ENCODE measurements at regions not wholly inside any gene's neighbourhood (a gene's known extent, or its start where the extent isn't known, plus 50 kb on each side); places are given as distances from the start of the nearest gene placed in this dataset.
"Not testable (repeated sequence)": the region's sequence is repeated elsewhere in the genome, so short reads cannot be mapped to it uniquely, and the experiment has no call there.

- DNase-seq (ENCODE audit: low read depth), result no peak
Measured at GRCh38 chr14:83974647-83975163, 1555.2 kb upstream of the FLRT2 start.

GRCh38 chr14:83975435-83975834 lies 1554.5 kb upstream of the FLRT2 start:
- DNase-seq (ENCODE audit: low read depth), result no peak
- no peak overlapping the region for H3K4me3 ChIP-seq (ENCODE audit: low read depth, low read length)

More at GRCh38 chr14:83974647-83975163, 1555.2 kb upstream of the FLRT2 start:
- no peak overlapping the region for H3K4me3 ChIP-seq (ENCODE audit: low read depth, low read length)

- DNase-seq (ENCODE audit: low read depth), result peak; percentile 20
- H3K4me3 ChIP-seq (ENCODE audit: low read depth, low read length), result no peak overlapping the region
Measured at GRCh38 chr14:83975841-83976770, 1553.8 kb upstream of the FLRT2 start.

- no peak for DNase-seq (ENCODE audit: low read depth)
- no peak overlapping the region for H3K4me3 ChIP-seq (ENCODE audit: low read depth, low read length)
Measured at GRCh38 chr14:83977583-83977982, 1552.4 kb upstream of the FLRT2 start.

- DNase-seq (ENCODE audit: low read depth); H3K4me3 ChIP-seq (ENCODE audit: low read depth, low read length): not testable (repeated sequence)
Measured at GRCh38 chr14:83981676-83982258, 1548.2 kb upstream of the FLRT2 start.

- peak; percentile 49 for DNase-seq (ENCODE audit: low read depth)
- H3K4me3 ChIP-seq (ENCODE audit: low read depth, low read length), result no peak overlapping the region
Measured at GRCh38 chr14:83988275-83988674, 1541.7 kb upstream of the FLRT2 start.

GRCh38 chr14:83991666-83992065 lies 1538.3 kb upstream of the FLRT2 start:
- no peak for DNase-seq (ENCODE audit: low read depth)
- H3K4me3 ChIP-seq (ENCODE audit: low read depth, low read length), result no peak overlapping the region

- H3K4me3 ChIP-seq (ENCODE audit: low read depth, low read length), result no peak overlapping the region
- peak; percentile 58 for DNase-seq (ENCODE audit: low read depth)
Measured at GRCh38 chr14:83992857-83993256, 1537.1 kb upstream of the FLRT2 start.

GRCh38 chr14:83993545-83993944 lies 1536.4 kb upstream of the FLRT2 start:
- no peak for DNase-seq (ENCODE audit: low read depth)

GRCh38 chr14:83994020-83994419 lies 1535.9 kb upstream of the FLRT2 start:
- peak; percentile 77 for DNase-seq (ENCODE audit: low read depth)
- H3K4me3 ChIP-seq (ENCODE audit: low read depth, low read length), result no peak overlapping the region

More at GRCh38 chr14:83993545-83993944, 1536.4 kb upstream of the FLRT2 start:
- no peak overlapping the region for H3K4me3 ChIP-seq (ENCODE audit: low read depth, low read length)

GRCh38 chr14:84001023-84001422 lies 1528.9 kb upstream of the FLRT2 start:
- no peak for DNase-seq (ENCODE audit: low read depth)

GRCh38 chr14:84003346-84003745 lies 1526.6 kb upstream of the FLRT2 start:
- DNase-seq (ENCODE audit: low read depth), result no peak
- H3K4me3 ChIP-seq (ENCODE audit: low read depth, low read length), result no peak overlapping the region

More at GRCh38 chr14:84001023-84001422, 1528.9 kb upstream of the FLRT2 start:
- no peak overlapping the region for H3K4me3 ChIP-seq (ENCODE audit: low read depth, low read length)

GRCh38 chr14:84006643-84007155 lies 1523.2 kb upstream of the FLRT2 start:
- no peak overlapping the region for H3K4me3 ChIP-seq (ENCODE audit: low read depth, low read length)
- DNase-seq (ENCODE audit: low read depth), result no peak

- DNase-seq (ENCODE audit: low read depth), result no peak
- H3K4me3 ChIP-seq (ENCODE audit: low read depth, low read length), result no peak overlapping the region
Measured at GRCh38 chr14:84013424-84013823, 1516.5 kb upstream of the FLRT2 start.

- DNase-seq (ENCODE audit: low read depth), result no peak
- no peak overlapping the region for H3K4me3 ChIP-seq (ENCODE audit: low read depth, low read length)
Measured at GRCh38 chr14:84017495-84017894, 1512.4 kb upstream of the FLRT2 start.

GRCh38 chr14:84021433-84021832 lies 1508.5 kb upstream of the FLRT2 start:
- no peak for DNase-seq (ENCODE audit: low read depth)

GRCh38 chr14:84024231-84024820 lies 1505.6 kb upstream of the FLRT2 start:
- DNase-seq (ENCODE audit: low read depth), result no peak
- no peak overlapping the region for H3K4me3 ChIP-seq (ENCODE audit: low read depth, low read length)

More at GRCh38 chr14:84021433-84021832, 1508.5 kb upstream of the FLRT2 start:
- H3K4me3 ChIP-seq (ENCODE audit: low read depth, low read length), result no peak overlapping the region

- no peak for DNase-seq (ENCODE audit: low read depth)
- H3K4me3 ChIP-seq (ENCODE audit: low read depth, low read length), result no peak overlapping the region
Measured at GRCh38 chr14:84025106-84026012, 1504.6 kb upstream of the FLRT2 start.

GRCh38 chr14:84027351-84027750 lies 1502.6 kb upstream of the FLRT2 start:
- no peak overlapping the region for H3K4me3 ChIP-seq (ENCODE audit: low read depth, low read length)
- no peak for DNase-seq (ENCODE audit: low read depth)

Data from skeletal muscle cell (primary cell).